ENCODE measurements at regions not wholly inside any gene's neighbourhood (a gene's known extent, or its start where the extent isn't known, plus 50 kb on each side); places are given as distances from the start of the nearest gene placed in this dataset.

DNA sequence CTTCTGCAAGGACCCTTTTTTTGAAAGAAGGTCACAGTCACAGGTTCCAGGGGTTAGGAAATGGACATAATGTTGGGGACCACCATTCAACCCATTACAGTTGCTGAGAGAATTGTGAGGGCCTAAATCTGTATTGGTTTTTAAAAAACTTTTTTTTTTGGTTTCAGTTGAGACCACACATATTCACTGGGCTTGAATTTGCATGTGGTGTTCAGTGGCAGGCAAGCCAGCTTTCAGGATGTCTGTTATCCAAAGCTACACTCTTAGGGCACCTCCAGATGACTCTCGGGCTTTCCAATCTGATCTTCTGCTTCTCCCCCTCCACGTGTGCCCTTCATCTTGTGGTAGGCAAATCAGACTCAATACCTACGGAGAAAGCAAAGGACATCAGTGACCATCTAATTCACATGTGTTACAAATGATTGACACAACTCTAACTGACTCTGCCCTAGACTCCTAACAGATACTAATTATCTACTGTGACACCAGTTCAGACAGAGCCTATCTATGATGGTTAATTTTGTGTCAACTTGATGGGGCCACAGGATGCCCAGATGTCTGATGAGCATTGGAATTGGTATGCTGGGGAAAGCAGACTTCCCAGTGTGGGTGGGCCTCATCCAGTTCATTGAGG, 93.3 kb upstream of the ELMO1 start:
- Mint-ChIP-seq H3K9me3 (peaks cover 0 to 4% (median 0%) of the 10 kb centered on the region in 11 donors), H3K4me1 (no peaks in the 10 kb centered on the region), H3K27ac (no peak overlapping the region), H3K27me3 (peaks cover 0 to 9% (median 4%) of the 10 kb centered on the region in 5 donors), H3K36me3 (no peaks in the 10 kb centered on the region), H3K4me3 (no peak overlapping the region)
- Histone ChIP-seq H3K36me3 (ENCODE audit: control insufficient read depth in 2 of 3, insufficient read depth in 3 of 3, low read length in 3 of 3) (no peaks in the 10 kb centered on the region), H3K27me3 (ENCODE audit: control insufficient read depth in 2 of 2, insufficient read depth in 2 of 2, low read length in 2 of 2) (no peaks in the 10 kb centered on the region), H3K4me1 (ENCODE audit: control insufficient read depth in 2 of 2, insufficient read depth in 2 of 2, low read length in 2 of 2) (no peaks in the 10 kb centered on the region), H3K4me3 (ENCODE audit: low read length) (no peak overlapping the region), H3K9me3 (ENCODE audit: control insufficient read depth in 2 of 3, low read length in 3 of 3) (no peaks in the 10 kb centered on the region), H3K27ac (ENCODE audit: low read depth, low read length) (no peak overlapping the region)
- ChIA-PET POLR2A (no interaction called here), CTCF (no interaction called here)
- ATAC-seq (no peak), DNase-seq (no peak)
- intact Hi-C loops (cut with micrococcal nuclease) = no loop called here

DNA sequence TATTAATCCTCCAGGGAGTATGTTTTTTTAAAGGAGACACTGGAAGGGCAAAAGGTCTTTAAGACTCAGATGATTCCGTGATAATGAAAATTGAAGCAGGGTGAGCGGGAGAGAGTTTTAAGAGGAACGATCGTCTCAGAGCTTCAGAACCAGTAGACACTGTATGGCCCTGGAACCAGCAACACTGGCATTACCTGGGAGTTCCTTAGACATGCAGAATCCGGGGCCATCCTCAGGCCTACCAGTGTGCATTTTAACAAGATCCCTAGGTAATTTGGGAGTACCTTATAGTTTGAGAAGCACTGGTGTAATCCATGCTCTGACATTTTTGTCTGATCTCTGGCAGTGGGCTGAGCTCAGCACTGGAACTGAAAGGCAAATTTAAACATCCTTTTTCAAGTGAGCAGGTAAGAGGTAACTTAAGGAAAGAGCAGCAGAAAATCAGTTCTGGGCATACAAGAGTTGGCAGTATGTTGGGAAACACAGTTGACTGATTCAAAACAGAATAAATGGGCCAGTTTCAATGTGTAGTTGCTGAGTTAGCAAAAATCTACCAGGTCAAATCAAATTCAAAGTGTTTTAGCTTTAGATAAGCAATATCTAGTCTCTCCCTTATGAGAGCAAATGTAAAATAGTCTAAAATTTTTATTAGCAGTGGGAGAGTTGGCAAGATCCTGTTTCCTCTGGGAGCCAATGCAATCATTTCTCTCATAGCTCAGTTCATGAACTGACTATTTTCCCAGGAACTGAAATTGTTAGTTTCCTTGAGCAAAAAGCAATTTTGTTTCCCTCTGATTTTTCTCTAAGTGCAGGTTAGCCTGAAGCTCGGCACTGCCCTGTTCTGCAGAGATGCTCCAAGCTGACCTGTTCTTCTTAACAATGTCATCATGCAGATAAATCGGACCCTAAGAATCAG, 97.2 kb upstream of the ELMO1 start:
- Mint-ChIP-seq H3K4me3 (no peak overlapping the region), H3K36me3 (no peaks in the 10 kb centered on the region), H3K9me3 (peaks cover 0 to 4% (median 0%) of the 10 kb centered on the region in 11 donors), H3K27ac (no peak overlapping the region), H3K4me1 (no peaks in the 10 kb centered on the region), H3K27me3 (peaks cover 0 to 13% (median 0%) of the 10 kb centered on the region in 5 donors)
- ATAC-seq (no peak), DNase-seq (no peak)
- intact Hi-C loops (cut with micrococcal nuclease) = no loop called here
- no peak overlapping the region for H3K4me3 ChIP-seq (ENCODE audit: low read length)
- H3K9me3 ChIP-seq (ENCODE audit: control insufficient read depth in 2 of 3, low read length in 3 of 3) = no peaks in the 10 kb centered on the region
- no peaks in the 10 kb centered on the region for H3K27me3 ChIP-seq (ENCODE audit: control insufficient read depth in 2 of 2, insufficient read depth in 2 of 2, low read length in 2 of 2)
- H3K36me3 ChIP-seq (ENCODE audit: control insufficient read depth in 2 of 3, insufficient read depth in 3 of 3, low read length in 3 of 3) = no peaks in the 10 kb centered on the region
- H3K27ac ChIP-seq (ENCODE audit: low read depth, low read length) = no peak overlapping the region
- H3K4me1 ChIP-seq (ENCODE audit: control insufficient read depth in 2 of 2, insufficient read depth in 2 of 2, low read length in 2 of 2) = no peaks in the 10 kb centered on the region
- POLR2A ChIA-PET = no interaction called here
- CTCF ChIA-PET = no interaction called here

DNA sequence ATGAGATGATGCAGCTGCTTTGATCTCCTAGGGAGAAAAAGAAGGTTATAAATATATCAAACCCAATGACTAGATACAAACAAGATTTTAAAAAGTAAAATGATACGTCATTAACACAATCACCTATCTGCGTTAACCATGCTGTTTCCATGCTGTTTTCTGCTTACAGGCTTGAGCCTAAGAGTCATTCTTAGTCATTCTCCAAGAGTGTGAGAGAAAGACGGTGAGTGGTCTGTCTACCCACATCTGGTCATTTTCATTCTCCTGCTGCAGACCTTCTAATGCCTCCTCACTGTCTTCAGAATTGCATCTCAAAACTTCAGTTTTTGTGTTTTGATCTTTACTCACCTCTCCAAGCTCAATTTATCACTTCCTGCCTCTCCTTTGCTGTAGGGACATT, 98.0 kb upstream of the ELMO1 start:
- Histone ChIP-seq H3K27ac (ENCODE audit: low read depth, low read length) (no peak overlapping the region), H3K4me3 (ENCODE audit: low read length) (no peak overlapping the region), H3K4me1 (ENCODE audit: control insufficient read depth in 2 of 2, insufficient read depth in 2 of 2, low read length in 2 of 2) (no peaks in the 10 kb centered on the region), H3K9me3 (ENCODE audit: control insufficient read depth in 2 of 3, low read length in 3 of 3) (no peaks in the 10 kb centered on the region), H3K27me3 (ENCODE audit: control insufficient read depth in 2 of 2, insufficient read depth in 2 of 2, low read length in 2 of 2) (no peaks in the 10 kb centered on the region), H3K36me3 (ENCODE audit: control insufficient read depth in 2 of 3, insufficient read depth in 3 of 3, low read length in 3 of 3) (no peaks in the 10 kb centered on the region)
- DNase-seq (no peak), ATAC-seq (no peak)
- no peak overlapping the region for H3K27ac Mint-ChIP-seq
- ChIA-PET CTCF (no interaction called here), POLR2A (no interaction called here)
- intact Hi-C loops (cut with micrococcal nuclease) = no loop called here
- peaks cover 0 to 16% (median 4%) of the 10 kb centered on the region in 5 donors for H3K27me3 Mint-ChIP-seq
- H3K9me3 Mint-ChIP-seq = peaks cover 0 to 4% (median 0%) of the 10 kb centered on the region in 11 donors
- no peaks in the 10 kb centered on the region for H3K36me3 Mint-ChIP-seq
- no peak overlapping the region for H3K4me3 Mint-ChIP-seq
- no peaks in the 10 kb centered on the region for H3K4me1 Mint-ChIP-seq

DNA sequence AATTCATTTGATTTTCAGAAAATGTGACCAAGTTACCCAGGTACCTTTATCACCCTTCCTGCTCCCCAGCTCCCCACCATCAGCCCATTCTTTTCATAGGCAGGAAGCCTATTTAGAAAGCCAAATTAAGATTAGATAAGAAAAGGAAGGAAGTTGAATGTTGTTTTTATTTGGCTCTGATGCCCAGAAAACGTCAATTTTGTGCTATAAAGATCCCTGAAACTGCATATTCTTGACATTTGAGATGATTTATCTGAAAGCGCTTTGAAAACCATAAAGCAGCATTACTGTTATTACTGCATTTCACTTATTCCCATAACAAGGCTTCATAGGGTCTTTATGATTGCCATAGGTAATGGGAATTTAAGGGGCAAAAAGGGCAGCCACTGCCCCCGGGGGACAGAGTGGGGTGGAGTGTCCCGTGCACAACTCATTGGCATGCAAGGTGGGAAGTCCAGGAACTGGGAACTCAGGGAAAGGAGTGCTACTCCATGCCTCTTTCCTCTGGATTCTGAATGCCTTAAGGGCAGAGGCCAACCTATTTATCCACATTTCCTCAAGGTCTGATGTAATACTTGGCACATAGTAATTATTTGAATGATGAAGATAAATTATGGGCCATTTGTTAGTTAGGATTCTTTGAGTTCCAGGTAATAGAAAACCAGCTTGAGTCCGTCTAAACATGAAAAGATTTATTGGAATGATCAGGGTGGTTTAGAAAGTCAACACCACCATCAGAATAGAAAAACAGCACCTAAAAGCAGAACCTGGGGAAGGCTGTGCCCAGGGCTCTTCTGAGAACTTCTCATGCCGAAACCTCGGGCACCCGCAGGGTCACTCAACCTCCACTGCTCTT, 100.6 kb upstream of the ELMO1 start:
- Mint-ChIP-seq H3K36me3 (no peaks in the 10 kb centered on the region), H3K4me1 (no peaks in the 10 kb centered on the region), H3K9me3 (peaks cover 0 to 2% (median 0%) of the 10 kb centered on the region in 11 donors), H3K4me3 (no peak overlapping the region), H3K27ac (no peak overlapping the region), H3K27me3 (peaks cover 0 to 17% (median 10%) of the 10 kb centered on the region in 5 donors)
- H3K9me3 ChIP-seq (ENCODE audit: control insufficient read depth in 2 of 3, low read length in 3 of 3) = no peaks in the 10 kb centered on the region
- H3K4me3 ChIP-seq (ENCODE audit: low read length) = no peak overlapping the region
- H3K27ac ChIP-seq (ENCODE audit: low read depth, low read length) = no peak overlapping the region
- ATAC-seq (no peak), DNase-seq (no peak)
- no peaks in the 10 kb centered on the region for H3K27me3 ChIP-seq (ENCODE audit: control insufficient read depth in 2 of 2, insufficient read depth in 2 of 2, low read length in 2 of 2)
- H3K4me1 ChIP-seq (ENCODE audit: control insufficient read depth in 2 of 2, insufficient read depth in 2 of 2, low read length in 2 of 2) = no peaks in the 10 kb centered on the region
- intact Hi-C loops (cut with micrococcal nuclease) = no loop called here
- ChIA-PET CTCF (no interaction called here), POLR2A (no interaction called here)
- H3K36me3 ChIP-seq (ENCODE audit: control insufficient read depth in 2 of 3, insufficient read depth in 3 of 3, low read length in 3 of 3) = no peaks in the 10 kb centered on the region

DNA sequence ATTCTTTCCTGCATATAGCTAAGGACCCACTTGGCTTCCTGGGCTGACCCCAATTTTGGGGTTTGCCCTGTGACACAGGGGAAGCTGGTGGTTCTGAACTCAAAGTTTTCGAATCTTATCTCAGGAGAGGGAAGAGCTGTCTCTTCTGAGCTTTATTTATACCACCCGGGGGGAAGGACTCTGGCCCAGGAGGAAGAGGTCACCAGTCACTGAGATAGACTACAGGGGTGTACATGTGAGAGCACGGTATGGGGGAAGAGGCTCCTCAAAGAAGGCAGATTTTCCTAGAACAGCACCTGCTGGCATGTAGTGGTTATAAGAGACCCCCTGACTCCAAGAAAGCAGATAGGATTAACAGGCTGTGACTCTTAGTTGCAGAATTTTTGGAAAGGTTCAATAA, 101.8 kb upstream of the ELMO1 start:
- Histone ChIP-seq H3K36me3 (ENCODE audit: control insufficient read depth in 2 of 3, insufficient read depth in 3 of 3, low read length in 3 of 3) (no peaks in the 10 kb centered on the region), H3K9me3 (ENCODE audit: control insufficient read depth in 2 of 3, low read length in 3 of 3) (no peaks in the 10 kb centered on the region), H3K27me3 (ENCODE audit: control insufficient read depth in 2 of 2, insufficient read depth in 2 of 2, low read length in 2 of 2) (no peaks in the 10 kb centered on the region), H3K4me3 (ENCODE audit: low read length) (no peak overlapping the region), H3K4me1 (ENCODE audit: control insufficient read depth in 2 of 2, insufficient read depth in 2 of 2, low read length in 2 of 2) (no peaks in the 10 kb centered on the region), H3K27ac (ENCODE audit: low read depth, low read length) (no peak overlapping the region)
- DNase-seq (no peak), ATAC-seq (no peak)
- H3K4me3 Mint-ChIP-seq = no peak overlapping the region
- CTCF ChIA-PET = no interaction called here
- no peak overlapping the region for H3K27ac Mint-ChIP-seq
- peaks cover 0 to 2% (median 0%) of the 10 kb centered on the region in 11 donors for H3K9me3 Mint-ChIP-seq
- intact Hi-C loops (cut with micrococcal nuclease) = no loop called here
- no peaks in the 10 kb centered on the region for H3K4me1 Mint-ChIP-seq
- no peaks in the 10 kb centered on the region for H3K36me3 Mint-ChIP-seq
- POLR2A ChIA-PET = no interaction called here
- H3K27me3 Mint-ChIP-seq = peaks cover 0 to 12% (median 10%) of the 10 kb centered on the region in 5 donors

DNA sequence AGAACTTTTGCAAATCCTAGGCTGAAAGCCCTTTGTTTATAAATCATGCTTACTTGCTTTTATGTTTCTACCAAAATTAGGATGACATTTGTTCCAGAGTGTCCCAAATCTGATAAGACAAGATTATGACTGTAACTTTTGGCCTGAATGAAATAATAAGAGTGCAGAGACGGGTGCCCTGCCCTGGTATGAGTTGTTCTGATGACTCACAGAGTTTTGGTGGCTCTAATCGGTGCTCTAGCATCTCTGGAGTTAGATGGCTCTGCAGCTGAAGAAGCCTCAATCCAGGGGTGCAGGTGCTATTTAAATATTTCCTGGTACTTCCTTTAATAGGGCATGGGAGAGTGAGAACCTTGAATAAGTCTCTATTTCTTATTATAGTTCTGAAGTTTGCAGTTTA, 102.2 kb upstream of the ELMO1 start:
- no peak overlapping the region for H3K4me3 Mint-ChIP-seq
- H3K9me3 Mint-ChIP-seq = peaks cover 0 to 2% (median 0%) of the 10 kb centered on the region in 11 donors
- H3K4me3 ChIP-seq (ENCODE audit: low read length) = no peak overlapping the region
- ChIA-PET POLR2A (no interaction called here), CTCF (no interaction called here)
- H3K27me3 Mint-ChIP-seq = peaks cover 0 to 12% (median 9%) of the 10 kb centered on the region in 5 donors
- intact Hi-C loops (cut with micrococcal nuclease) = no loop called here
- no peaks in the 10 kb centered on the region for H3K4me1 Mint-ChIP-seq
- H3K36me3 Mint-ChIP-seq = no peaks in the 10 kb centered on the region
- H3K36me3 ChIP-seq (ENCODE audit: control insufficient read depth in 2 of 3, insufficient read depth in 3 of 3, low read length in 3 of 3) = no peaks in the 10 kb centered on the region
- H3K4me1 ChIP-seq (ENCODE audit: control insufficient read depth in 2 of 2, insufficient read depth in 2 of 2, low read length in 2 of 2) = no peaks in the 10 kb centered on the region
- H3K27ac Mint-ChIP-seq = no peak overlapping the region
- ATAC-seq (no peak), DNase-seq (no peak)
- H3K27me3 ChIP-seq (ENCODE audit: control insufficient read depth in 2 of 2, insufficient read depth in 2 of 2, low read length in 2 of 2) = no peaks in the 10 kb centered on the region
- H3K9me3 ChIP-seq (ENCODE audit: control insufficient read depth in 2 of 3, low read length in 3 of 3) = no peaks in the 10 kb centered on the region
- H3K27ac ChIP-seq (ENCODE audit: low read depth, low read length) = no peak overlapping the region

Measured in naive thymus-derived CD4-positive, alpha-beta T cell (primary cell).